ENCODE measurements at regions not wholly inside any gene's neighbourhood (a gene's known extent, or its start where the extent isn't known, plus 50 kb on each side); places are given as distances from the start of the nearest gene placed in this dataset.
"Not testable (repeated sequence)": the region's sequence is repeated elsewhere in the genome, so short reads cannot be mapped to it uniquely, and the experiment has no call there.

- H3K9me3 Mint-ChIP-seq (ENCODE audit: low read depth, unreplicated experiment): peaks cover under 1% of the 10 kb centered on the region
- H3K4me3 Mint-ChIP-seq (ENCODE audit: low read depth, unreplicated experiment): no peak overlapping the region
- H3K27ac Mint-ChIP-seq (ENCODE audit: unreplicated experiment): no peak overlapping the region
- CTCF ChIA-PET: no interaction called here
- intact Hi-C loops (cut with micrococcal nuclease; ENCODE audit: unreplicated experiment): no loop called here
- H3K36me3 Mint-ChIP-seq (ENCODE audit: insufficient read depth, unreplicated experiment): no peaks in the 10 kb centered on the region
- TF ChIP-seq CTCF (IDR thresholded peaks at IDR 0.05; ENCODE audit: unreplicated experiment): no peak
- BruUV-seq (replicated peaks): no TSS peak
- no peaks in the 10 kb centered on the region for H3K27me3 Mint-ChIP-seq (ENCODE audit: unreplicated experiment)
- no peaks in the 10 kb centered on the region for H3K4me1 Mint-ChIP-seq (ENCODE audit: low read depth, unreplicated experiment)
- DNase-seq: no peak
These were observed 54.5 kb upstream of the PRKD1 start for GRCh38 chr14:29982171-29982570.

GRCh38 chr14:29982993-29983392 lies 55.3 kb upstream of the PRKD1 start:
- Mint-ChIP-seq H3K9me3 (ENCODE audit: low read depth, unreplicated experiment) (no peaks in the 10 kb centered on the region), H3K36me3 (ENCODE audit: insufficient read depth, unreplicated experiment) (no peaks in the 10 kb centered on the region), H3K4me3 (ENCODE audit: low read depth, unreplicated experiment) (no peak overlapping the region), H3K4me1 (ENCODE audit: low read depth, unreplicated experiment) (no peaks in the 10 kb centered on the region), H3K27ac (ENCODE audit: unreplicated experiment) (no peak overlapping the region), H3K27me3 (ENCODE audit: unreplicated experiment) (no peaks in the 10 kb centered on the region)
- BruUV-seq (replicated peaks): no TSS peak
- no peak for DNase-seq
- CTCF ChIA-PET: no interaction called here
- intact Hi-C loops (cut with micrococcal nuclease; ENCODE audit: unreplicated experiment): no loop called here
- TF ChIP-seq CTCF (IDR thresholded peaks at IDR 0.05; ENCODE audit: unreplicated experiment): no peak

DNA sequence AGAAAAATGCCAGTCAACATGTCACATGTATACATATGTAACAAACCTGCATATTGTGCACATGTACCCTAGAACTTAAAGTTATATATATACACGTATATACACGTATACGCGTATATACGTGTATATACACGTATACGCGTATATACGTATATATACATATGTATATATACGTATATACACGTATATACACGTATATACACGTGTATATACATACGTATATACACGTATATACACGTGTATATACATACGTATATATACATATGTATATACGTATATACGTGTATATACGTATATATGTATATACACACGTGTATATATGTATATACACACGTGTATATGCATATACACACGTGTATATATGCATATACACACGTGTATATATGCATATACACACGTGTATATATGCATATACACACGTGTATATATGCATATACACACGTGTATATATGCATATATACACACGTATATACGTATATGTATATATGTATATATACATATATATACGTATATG lies 62.8 kb upstream of the PRKD1 start:
- BruUV-seq (replicated peaks); H3K36me3 Mint-ChIP-seq (ENCODE audit: insufficient read depth, unreplicated experiment); H3K27me3 Mint-ChIP-seq (ENCODE audit: unreplicated experiment); H3K27ac Mint-ChIP-seq (ENCODE audit: unreplicated experiment); H3K9me3 Mint-ChIP-seq (ENCODE audit: low read depth, unreplicated experiment); DNase-seq; CTCF ChIA-PET; H3K4me3 Mint-ChIP-seq (ENCODE audit: low read depth, unreplicated experiment); H3K4me1 Mint-ChIP-seq (ENCODE audit: low read depth, unreplicated experiment): not testable (repeated sequence)
- intact Hi-C loops (cut with micrococcal nuclease; ENCODE audit: unreplicated experiment): loop anchor here (10.0 kb wide), 1 partner anchor 454 kb away; no protein-coding TSS in a partner anchor

GRCh38 chr14:29990993-29991392 lies 63.3 kb upstream of the PRKD1 start:
- CTCF ChIA-PET: no interaction called here
- Mint-ChIP-seq H3K9me3 (ENCODE audit: low read depth, unreplicated experiment) (no peaks in the 10 kb centered on the region), H3K4me3 (ENCODE audit: low read depth, unreplicated experiment) (no peak overlapping the region), H3K27me3 (ENCODE audit: unreplicated experiment) (no peaks in the 10 kb centered on the region), H3K4me1 (ENCODE audit: low read depth, unreplicated experiment) (peaks cover 7% of the 10 kb centered on the region), H3K36me3 (ENCODE audit: insufficient read depth, unreplicated experiment) (no peaks in the 10 kb centered on the region), H3K27ac (ENCODE audit: unreplicated experiment) (no peak overlapping the region)
- no peak for TF ChIP-seq CTCF (IDR thresholded peaks at IDR 0.05; ENCODE audit: unreplicated experiment)
- BruUV-seq (replicated peaks): no TSS peak
- intact Hi-C loops (cut with micrococcal nuclease; ENCODE audit: unreplicated experiment): loop anchor here (10.0 kb wide), 1 partner anchor 454 kb away; no protein-coding TSS in a partner anchor
- no peak for DNase-seq

- Mint-ChIP-seq H3K36me3 (ENCODE audit: insufficient read depth, unreplicated experiment) (no peaks in the 10 kb centered on the region), H3K4me3 (ENCODE audit: low read depth, unreplicated experiment) (no peak overlapping the region), H3K9me3 (ENCODE audit: low read depth, unreplicated experiment) (no peaks in the 10 kb centered on the region), H3K4me1 (ENCODE audit: low read depth, unreplicated experiment) (peaks cover 7% of the 10 kb centered on the region), H3K27ac (ENCODE audit: unreplicated experiment) (no peak overlapping the region), H3K27me3 (ENCODE audit: unreplicated experiment) (no peaks in the 10 kb centered on the region)
- CTCF ChIA-PET: no interaction called here
- peak; percentile 6 for DNase-seq
- no TSS peak for BruUV-seq (replicated peaks)
- no peak for TF ChIP-seq CTCF (IDR thresholded peaks at IDR 0.05; ENCODE audit: unreplicated experiment)
- intact Hi-C loops (cut with micrococcal nuclease; ENCODE audit: unreplicated experiment): loop anchor here (10.0 kb wide), 1 partner anchor 452 kb away; no protein-coding TSS in a partner anchor
These were observed 65.5 kb upstream of the PRKD1 start for GRCh38 chr14:29993143-29993542.
